A549 (cell line): ENCODE measurements at regions not wholly inside any gene's neighbourhood (a gene's known extent, or its start where the extent isn't known, plus 50 kb on each side); places are given as distances from the start of the nearest gene placed in this dataset.

Experiments
- ATAC-seq, 2 experiments: fragments of 200-7000 bp in 1 of 2; fragments of >200 bp in 1 of 2; cut with Nextera tagmentation in 1 of 2; cut with Tn5 transposase in 1 of 2; 3 replicates each; pipeline versions ENCODE4 v1.8.0 to v1.9.1; 2018 to 2020; ENCODE audit warnings: mild to moderate bottlenecking in 1 of 2, moderate library complexity in 1 of 2
- CTCF ChIA-PET: fragments of 300-600 bp; sonication (Branson Sonifier 250); formaldehyde crosslinking; extraction: SDS; loops from one replicate; lab custom pipeline; 2021; ENCODE audit warnings: antibody characterized with exemption, inconsistent platforms; lab: Yijun Ruan, JAX
- POLR2A ChIA-PET: fragments of 350-600 bp; formaldehyde crosslinking; extraction: SDS; loops from one replicate; lab custom pipeline; 2021; ENCODE audit warnings: antibody characterized with exemption, inconsistent platforms; lab: Yijun Ruan, JAX
- DNase-seq, 2 experiments: peaks; one replicate each; pipeline versions ENCODE4 v3.0.0 to v3.0.0-alpha.2; 2011 to 2016; ENCODE audit warnings: low read depth in 1 of 2, low spot score in 1 of 2
- FAIRE-seq: peaks from 2 replicates; lab custom pipeline; 2011; peaks lifted over from hg19 to GRCh38; lab: Jason Lieb, UNC
- H3K27ac ChIP-seq, 2 experiments: fragments of >200 bp; sonication (Bioruptor Twin); formaldehyde crosslinking; 3 replicates each; pipeline ENCODE4 v1.5.1; 2016 to 2017
- H3K4me1 ChIP-seq: fragments of >200 bp; sonication (Bioruptor Twin); formaldehyde crosslinking; 3 replicates; pipeline ENCODE4 v1.6.1; 2016
- H3K4me2 ChIP-seq: fragments of >200 bp; sonication (Bioruptor Twin); formaldehyde crosslinking; 3 replicates; pipeline ENCODE4 v1.6.1; 2016
- H3K4me3 ChIP-seq: fragments of >200 bp; sonication (Bioruptor Twin); formaldehyde crosslinking; 3 replicates; pipeline ENCODE4 v1.5.1; 2016
- H3K9me3 ChIP-seq: fragments of >200 bp; sonication (Bioruptor Twin); formaldehyde crosslinking; 3 replicates; pipeline ENCODE4 v1.6.1; 2016
- BCL3 ChIP-seq: fragments of >200 bp; sonication (Bioruptor Twin); formaldehyde crosslinking; IDR thresholded peaks from 3 replicates; pipeline ENCODE4 v1.6.1; 2016
- BHLHE40 ChIP-seq: IDR thresholded peaks from 2 replicates; pipeline ENCODE4 v1.6.1; 2012; ENCODE audit warnings: low read depth, low read length, inconsistent platforms
- CBX2 ChIP-seq: fragments of 200-600 bp; sonication (generic); IDR thresholded peaks from 2 replicates; pipeline ENCODE4 v1.6.1; 2016; ENCODE audit warnings: low read depth, mild to moderate bottlenecking, borderline replicate concordance
- CBX8 ChIP-seq: fragments of 200-600 bp; sonication (generic); IDR thresholded peaks from 2 replicates; pipeline ENCODE4 v1.6.1; 2016
- CHD4 ChIP-seq: fragments of 200-600 bp; sonication (generic); IDR thresholded peaks from 2 replicates; pipeline ENCODE4 v1.6.1; 2016; ENCODE audit warnings: antibody characterized with exemption, mild to moderate bottlenecking, borderline replicate concordance
- GATA3 ChIP-seq: IDR thresholded peaks from 2 replicates; pipeline ENCODE4 v1.6.1; 2012; ENCODE audit warnings: borderline replicate concordance
- HDAC2 ChIP-seq: fragments of 200-600 bp; sonication (generic); IDR thresholded peaks from 2 replicates; pipeline ENCODE4 v1.6.1; 2016
- HOXB13 ChIP-seq: fragments of 250-450 bp; sonication (Bioruptor Pico); IDR thresholded peaks from 2 replicates; pipeline ENCODE4 v1.5.0; 2020; ENCODE audit warnings: low read depth, mild to moderate bottlenecking, moderate library complexity
- HOXB5 ChIP-seq: fragments of 250-450 bp; sonication (Bioruptor Pico); IDR thresholded peaks from 2 replicates; pipeline ENCODE4 v1.5.0; 2020; ENCODE audit warnings: mild to moderate bottlenecking, moderate library complexity
- MAFK ChIP-seq: fragments of 450-650 bp; IDR thresholded peaks from 2 replicates; pipeline ENCODE4 v1.6.1; 2014; ENCODE audit not compliant: partially characterized antibody
- NPAS2 ChIP-seq: fragments of 250-450 bp; sonication (Bioruptor Pico); IDR thresholded peaks from 2 replicates; pipeline ENCODE4 v1.8.0; 2022; ENCODE audit warnings: mild to moderate bottlenecking, moderate library complexity, borderline replicate concordance
- NR3C1 ChIP-seq: fragments of >200 bp; sonication (Bioruptor Twin); formaldehyde crosslinking; IDR thresholded peaks from 3 replicates; pipeline ENCODE4 v1.6.1; 2017
- POLR2A ChIP-seq: IDR thresholded peaks from 2 replicates; pipeline ENCODE4 v1.6.1; 2012; ENCODE audit warnings: mild to moderate bottlenecking, low read length
- RAD21 ChIP-seq, 2 experiments: fragments of >200 bp in 1 of 2; sonication (Bioruptor Twin) in 1 of 2; formaldehyde crosslinking in 1 of 2; IDR thresholded peaks in 1 of 2; conservative IDR thresholded peaks in 1 of 2; 2 replicates in 1 of 2; 3 replicates in 1 of 2; pipeline ENCODE4 v1.6.1; 2012 to 2018; ENCODE audit warnings: inconsistent platforms in 1 of 2
- SREBF2 ChIP-seq: fragments of 450-650 bp; IDR thresholded peaks from 2 replicates; pipeline ENCODE4 v1.6.1; 2014; ENCODE audit warnings: mild to moderate bottlenecking, moderate library complexity
- TP53 ChIP-seq: fragments of 250-450 bp; sonication (Bioruptor Pico); IDR thresholded peaks from 2 replicates; pipeline ENCODE4 v1.5.0; 2021; ENCODE audit warnings: mild to moderate bottlenecking, moderate library complexity
- ZFP36 ChIP-seq: fragments of 450-650 bp; IDR thresholded peaks from 2 replicates; pipeline ENCODE4 v1.6.1; 2014; ENCODE audit warnings: borderline replicate concordance; ENCODE audit not compliant: partially characterized antibody
- ZNF302 ChIP-seq: fragments of 250-450 bp; sonication (Bioruptor Pico); IDR thresholded peaks from 2 replicates; pipeline ENCODE4 v1.9.0; 2021; ENCODE audit warnings: inconsistent platforms, mild to moderate bottlenecking, moderate library complexity
- WGBS: methylation state at CpG from one replicate; pipeline ENCODE4 v1.1.6; 2017; ENCODE audit errors: missing lambda C conversion rate; 5-methylcytosine and 5-hydroxymethylcytosine counted together
- TF ChIP-seq, protein P1 (sequence below): fragments of 250-450 bp; sonication (Bioruptor Pico); IDR thresholded peaks from 2 replicates; pipeline ENCODE4 v1.5.0; 2020; ENCODE audit warnings: low read depth, mild to moderate bottlenecking, moderate library complexity

DNA sequence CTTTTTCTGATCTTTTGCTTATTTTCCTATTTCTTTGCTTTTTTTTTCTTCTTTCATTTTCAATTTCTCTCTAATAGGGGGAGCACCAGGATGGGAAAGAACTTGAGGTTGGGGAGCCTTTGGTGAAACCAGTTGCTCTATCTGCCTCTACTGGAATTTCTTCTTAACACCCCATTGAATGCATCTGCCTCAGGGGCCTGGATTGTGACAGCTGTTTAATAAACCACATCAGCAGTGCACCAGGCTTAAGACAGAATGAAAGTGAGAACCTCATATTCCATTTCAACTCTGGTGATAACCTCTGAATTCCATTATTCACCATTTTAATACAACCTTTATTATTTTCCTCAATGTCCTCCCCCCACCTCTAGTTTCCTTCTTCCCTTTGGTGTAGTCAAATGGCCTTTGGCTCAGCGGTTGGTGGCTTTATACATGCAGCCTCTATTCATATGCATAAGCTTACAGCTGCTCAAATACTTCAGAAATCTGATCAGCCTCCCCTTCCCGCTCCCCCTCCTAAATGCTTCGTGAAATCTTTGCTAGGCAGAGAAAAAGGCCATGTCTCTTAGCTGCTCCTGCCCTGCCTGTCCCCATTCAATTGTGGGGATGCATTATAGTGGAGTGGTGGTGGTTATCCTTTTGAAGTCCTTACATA, 537.3 kb upstream of the PLXNA2 start:
- ChIA-PET POLR2A (no interaction called here), CTCF (interaction anchor here (1.4 kb wide), 1 partner anchor 28 kb away, joined by 3 read pairs; no protein-coding TSS in a partner anchor)
- TF ChIP-seq BHLHE40 (no peak), RAD21 (conservative IDR thresholded peaks at IDR 0.05 in 1 of 2, IDR thresholded peaks at IDR 0.05 in 1 of 2) (no peak), HOXB13 (CRISPR knock-in tag) (no peak), ZNF302 (CRISPR knock-in tag) (no peak), SREBF2 (no peak), CBX2 (no peak), CHD4 (no peak), CBX8 (no peak), POLR2A (no peak), NPAS2 (CRISPR knock-in tag) (no peak), ZFP36 (no peak), HOXB5 (CRISPR knock-in tag) (no peak), TP53 (CRISPR knock-in tag) (no peak), BCL3 (no peak), NR3C1 (no peak)
- TF ChIP-seq, protein P1, sequence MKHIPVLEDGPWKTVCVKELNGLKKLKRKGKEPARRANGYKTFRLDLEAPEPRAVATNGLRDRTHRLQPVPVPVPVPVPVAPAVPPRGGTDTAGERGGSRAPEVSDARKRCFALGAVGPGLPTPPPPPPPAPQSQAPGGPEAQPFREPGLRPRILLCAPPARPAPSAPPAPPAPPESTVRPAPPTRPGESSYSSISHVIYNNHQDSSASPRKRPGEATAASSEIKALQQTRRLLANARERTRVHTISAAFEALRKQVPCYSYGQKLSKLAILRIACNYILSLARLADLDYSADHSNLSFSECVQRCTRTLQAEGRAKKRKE (CRISPR knock-in tag): no peak
- FAIRE-seq (no peak), ATAC-seq (no peak), DNase-seq (no peak)
- Histone ChIP-seq H3K9me3 (no peaks in the 10 kb centered on the region), H3K4me2 (no peak overlapping the region), H3K4me1 (no peaks in the 10 kb centered on the region), H3K27ac (no peak overlapping the region), H3K4me3 (no peak overlapping the region)
- 2% methylated on average over 3 of the region's 3 CpGs for WGBS

DNA sequence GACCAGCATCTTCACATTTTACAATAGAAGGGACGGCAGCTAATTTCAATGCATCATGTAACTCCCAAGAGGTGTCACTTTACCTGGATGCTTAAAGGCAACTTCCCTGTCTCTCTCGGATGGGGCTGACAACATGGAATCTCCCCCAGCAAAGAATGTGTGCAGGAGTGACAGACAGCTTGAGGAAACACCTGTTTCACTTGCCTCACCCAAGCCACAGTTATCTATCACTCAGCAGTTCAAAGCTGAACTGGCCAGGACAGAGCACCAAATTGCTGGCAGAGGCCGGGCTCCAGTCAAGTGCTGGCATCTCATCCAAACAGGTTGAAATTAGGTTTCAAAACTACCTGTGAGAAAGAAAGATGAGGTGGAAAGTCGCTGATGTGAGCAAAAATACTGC, 538.0 kb upstream of the PLXNA2 start:
- Histone ChIP-seq H3K4me1 (no peaks in the 10 kb centered on the region), H3K9me3 (no peaks in the 10 kb centered on the region)
- ATAC-seq (no peak), FAIRE-seq (no peak)
- CTCF ChIA-PET: interaction anchor here (1.4 kb wide), 1 partner anchor 29 kb away, joined by 3 read pairs; no protein-coding TSS in a partner anchor
- 14% methylated on average over 4 of the region's 4 CpGs for WGBS
- TF ChIP-seq GATA3 (no peak), CBX8 (no peak), BCL3 (no peak), MAFK (no peak)
- TF ChIP-seq, all 56 proteins: peak for 0
- no peak overlapping the region for H3K4me2 ChIP-seq
- no peak for DNase-seq
- no peak overlapping the region for H3K4me3 ChIP-seq
- H3K27ac ChIP-seq: no peak overlapping the region
- POLR2A ChIA-PET: no interaction called here

- TF ChIP-seq RAD21 (conservative IDR thresholded peaks at IDR 0.05 in 1 of 2, IDR thresholded peaks at IDR 0.05 in 1 of 2) (no peak), MAFK (peak; percentile 54), HDAC2 (no peak)
- no peaks in the 10 kb centered on the region for H3K9me3 ChIP-seq
- POLR2A ChIA-PET: no interaction called here
- H3K4me2 ChIP-seq: no peak overlapping the region
- DNase-seq (no peak), ATAC-seq (no peak), FAIRE-seq (no peak)
- CTCF ChIA-PET: interaction anchor here (2.5 kb wide), 1 partner anchor 9 kb away, joined by 5 read pairs; no protein-coding TSS in a partner anchor
- H3K27ac ChIP-seq: no peak overlapping the region
- 6% methylated on average over 1 of the region's 1 CpG for WGBS
- H3K4me3 ChIP-seq: no peak overlapping the region
- H3K4me1 ChIP-seq: no peaks in the 10 kb centered on the region
Measured at GRCh38 chr1:208785629-208786028, 541.4 kb upstream of the PLXNA2 start.
